ENCODE measurements at regions not wholly inside any gene's neighbourhood (a gene's known extent, or its start where the extent isn't known, plus 50 kb on each side); places are given as distances from the start of the nearest gene placed in this dataset.

- H3K4me3 Mint-ChIP-seq, result no peak overlapping the region
- H3K27ac Mint-ChIP-seq, result no peak overlapping the region
- H3K9me3 Mint-ChIP-seq, result no peaks in the 10 kb centered on the region
- DNase-seq (ENCODE audit: low spot score in 2 of 2) (no peak), ATAC-seq (peak; percentile 36)
- H3K36me3 Mint-ChIP-seq, result no peaks in the 10 kb centered on the region
- H3K4me1 Mint-ChIP-seq, result no peaks in the 10 kb centered on the region
These were observed 91.6 kb downstream of the TMX3 start for GRCh38 chr18:68623342-68623741.

- no peak overlapping the region for H3K4me3 Mint-ChIP-seq
- H3K4me1 Mint-ChIP-seq, result no peaks in the 10 kb centered on the region
- H3K9me3 Mint-ChIP-seq, result no peaks in the 10 kb centered on the region
- no peak for DNase-seq (ENCODE audit: low spot score in 2 of 2)
- no peaks in the 10 kb centered on the region for H3K36me3 Mint-ChIP-seq
- no peak for ATAC-seq
- no peak overlapping the region for H3K27ac Mint-ChIP-seq
These were observed 103.6 kb downstream of the TMX3 start for GRCh38 chr18:68611311-68611710.

- Mint-ChIP-seq H3K4me1 (no peaks in the 10 kb centered on the region), H3K4me3 (no peak overlapping the region), H3K9me3 (no peaks in the 10 kb centered on the region), H3K27ac (no peak overlapping the region), H3K36me3 (no peaks in the 10 kb centered on the region)
- ATAC-seq (no peak), DNase-seq (ENCODE audit: low spot score in 2 of 2) (no peak)
These were observed 105.9 kb downstream of the TMX3 start for GRCh38 chr18:68608851-68609490.

DNA sequence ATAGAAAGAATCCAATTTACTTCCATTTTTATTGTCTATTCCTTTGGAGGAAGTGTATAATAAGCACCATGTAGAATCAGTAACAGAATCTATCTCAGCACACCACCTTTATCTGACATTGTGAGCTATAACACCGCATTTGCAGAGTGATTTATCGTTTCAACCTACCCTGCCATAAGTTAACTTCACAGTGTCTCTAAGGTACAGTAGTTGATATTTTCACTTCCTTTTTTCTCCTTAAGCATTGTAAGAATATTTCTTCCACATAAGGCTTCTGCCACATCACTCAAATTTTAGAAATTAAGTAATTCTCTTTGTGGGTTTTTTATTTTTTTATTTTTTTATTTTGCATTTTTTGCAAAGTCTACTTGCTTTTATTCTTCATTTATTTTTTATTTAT lies 107.1 kb downstream of the TMX3 start:
- no peaks in the 10 kb centered on the region for H3K9me3 Mint-ChIP-seq
- H3K4me1 Mint-ChIP-seq, result no peaks in the 10 kb centered on the region
- ATAC-seq, result no peak
- DNase-seq (ENCODE audit: low spot score in 2 of 2), result no peak
- H3K27ac Mint-ChIP-seq, result no peak overlapping the region
- no peaks in the 10 kb centered on the region for H3K36me3 Mint-ChIP-seq
- no peak overlapping the region for H3K4me3 Mint-ChIP-seq

GRCh38 chr18:68604256-68604655 lies 110.7 kb downstream of the TMX3 start:
- Mint-ChIP-seq H3K4me1 (no peaks in the 10 kb centered on the region), H3K4me3 (no peak overlapping the region), H3K36me3 (no peaks in the 10 kb centered on the region), H3K9me3 (no peaks in the 10 kb centered on the region), H3K27ac (no peak overlapping the region)
- no peak for DNase-seq (ENCODE audit: low spot score in 2 of 2)
- no peak for ATAC-seq

GRCh38 chr18:68596016-68596415 lies 118.9 kb downstream of the TMX3 start:
- DNase-seq (ENCODE audit: low spot score in 2 of 2) (no peak), ATAC-seq (no peak)
- H3K4me1 Mint-ChIP-seq, result no peaks in the 10 kb centered on the region
- no peak overlapping the region for H3K4me3 Mint-ChIP-seq
- H3K27ac Mint-ChIP-seq, result no peak overlapping the region
- no peaks in the 10 kb centered on the region for H3K9me3 Mint-ChIP-seq
- no peaks in the 10 kb centered on the region for H3K36me3 Mint-ChIP-seq

DNA sequence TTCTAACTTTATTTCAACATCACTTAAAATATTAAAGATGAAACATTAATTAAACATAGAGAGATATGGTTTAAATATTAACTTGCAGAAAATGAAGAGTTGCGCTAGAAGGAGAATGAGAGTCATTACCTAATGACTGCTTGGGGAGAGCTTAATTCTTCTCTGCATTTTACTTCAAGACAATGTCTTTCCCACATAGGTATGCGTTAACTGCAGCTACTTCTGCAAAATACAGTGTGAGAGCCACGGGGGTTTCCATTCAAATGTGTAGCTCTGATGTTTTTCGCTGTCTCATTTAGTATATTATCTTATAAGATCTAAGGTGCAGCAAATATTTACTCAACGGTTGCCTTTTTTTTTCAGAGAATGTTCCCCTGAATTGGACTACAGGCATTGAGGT lies 126.7 kb downstream of the TMX3 start:
- Mint-ChIP-seq H3K9me3 (no peaks in the 10 kb centered on the region), H3K4me1 (no peaks in the 10 kb centered on the region), H3K27ac (no peak overlapping the region), H3K36me3 (no peaks in the 10 kb centered on the region), H3K4me3 (no peak overlapping the region)
- ATAC-seq (no peak), DNase-seq (ENCODE audit: low spot score in 2 of 2) (no peak)

DNA sequence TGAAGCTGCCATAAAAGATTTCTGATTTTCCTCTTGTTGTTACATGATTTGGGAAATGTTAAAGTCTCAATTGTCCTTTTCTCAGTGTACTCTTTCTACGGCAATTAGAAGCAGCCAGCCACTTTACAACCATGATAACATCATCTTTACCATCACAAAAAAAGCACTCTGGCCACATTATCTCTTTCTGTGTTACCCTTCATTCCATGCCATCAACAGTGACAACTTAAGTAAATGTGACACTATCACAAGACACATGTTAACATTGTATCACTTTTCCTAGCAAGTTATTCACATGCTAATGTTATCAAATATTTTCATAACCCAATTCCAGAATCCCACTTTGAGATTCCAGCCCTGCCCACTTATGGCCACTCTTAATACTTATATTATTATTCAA lies 131.2 kb downstream of the TMX3 start:
- DNase-seq (ENCODE audit: low spot score in 2 of 2), result no peak
- H3K36me3 Mint-ChIP-seq, result no peaks in the 10 kb centered on the region
- ATAC-seq, result no peak
- no peaks in the 10 kb centered on the region for H3K9me3 Mint-ChIP-seq
- H3K4me1 Mint-ChIP-seq, result no peaks in the 10 kb centered on the region
- no peak overlapping the region for H3K4me3 Mint-ChIP-seq
- no peak overlapping the region for H3K27ac Mint-ChIP-seq

- H3K4me1 Mint-ChIP-seq, result no peaks in the 10 kb centered on the region
- no peak overlapping the region for H3K4me3 Mint-ChIP-seq
- H3K9me3 Mint-ChIP-seq, result no peaks in the 10 kb centered on the region
- no peaks in the 10 kb centered on the region for H3K36me3 Mint-ChIP-seq
- DNase-seq (ENCODE audit: low spot score in 2 of 2), result no peak
- no peak for ATAC-seq
- no peak overlapping the region for H3K27ac Mint-ChIP-seq
These were observed 140.6 kb downstream of the TMX3 start for GRCh38 chr18:68574311-68574710.

DNA sequence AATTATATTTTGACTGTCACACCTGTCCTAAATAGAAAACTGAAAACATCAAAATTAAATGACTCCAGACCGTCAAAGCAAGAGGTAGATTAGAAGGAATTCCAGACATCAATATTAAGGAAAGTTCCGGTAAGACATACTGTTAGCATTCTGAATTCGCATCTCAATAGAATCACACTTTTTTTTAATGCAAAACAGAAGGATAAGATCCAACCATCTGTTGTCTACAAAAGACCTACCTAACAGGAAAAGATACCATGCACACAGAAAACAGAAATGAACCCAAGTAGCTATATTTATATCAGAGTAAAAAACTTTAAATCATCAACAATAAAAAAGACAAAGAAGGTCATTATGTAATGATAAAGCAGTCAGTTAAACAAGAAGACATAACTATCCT lies 145.0 kb downstream of the TMX3 start:
- H3K27ac Mint-ChIP-seq, result no peak overlapping the region
- no peak overlapping the region for H3K4me3 Mint-ChIP-seq
- no peak for ATAC-seq
- no peaks in the 10 kb centered on the region for H3K9me3 Mint-ChIP-seq
- H3K36me3 Mint-ChIP-seq, result no peaks in the 10 kb centered on the region
- no peaks in the 10 kb centered on the region for H3K4me1 Mint-ChIP-seq
- no peak for DNase-seq (ENCODE audit: low spot score in 2 of 2)

GRCh38 chr18:68568364-68569155 lies 146.3 kb downstream of the TMX3 start:
- DNase-seq (ENCODE audit: low spot score in 2 of 2), result no peak
- no peaks in the 10 kb centered on the region for H3K36me3 Mint-ChIP-seq
- H3K9me3 Mint-ChIP-seq, result no peaks in the 10 kb centered on the region
- ATAC-seq, result no peak
- no peak overlapping the region for H3K4me3 Mint-ChIP-seq
- no peaks in the 10 kb centered on the region for H3K4me1 Mint-ChIP-seq
- no peak overlapping the region for H3K27ac Mint-ChIP-seq

DNA sequence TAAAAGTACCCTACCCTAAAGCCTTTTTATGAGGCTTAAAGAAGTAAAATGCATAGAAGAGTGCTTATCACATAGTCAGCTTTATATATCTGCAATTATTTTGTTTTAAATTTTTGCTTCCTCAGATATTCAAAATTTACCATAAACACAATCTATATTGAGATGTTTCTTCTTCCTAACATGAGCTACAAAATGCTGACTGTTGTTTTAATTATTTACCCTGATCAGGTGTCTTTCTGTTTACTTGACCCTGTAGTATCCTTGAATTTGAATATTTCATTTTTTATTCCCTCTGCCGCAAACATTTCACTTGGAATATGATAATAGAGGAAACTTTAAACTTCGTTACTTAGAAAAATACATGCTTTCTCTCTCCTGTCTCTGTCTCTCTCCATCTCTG lies 147.9 kb downstream of the TMX3 start:
- Mint-ChIP-seq H3K4me3 (no peak overlapping the region), H3K9me3 (no peaks in the 10 kb centered on the region), H3K27ac (no peak overlapping the region), H3K36me3 (no peaks in the 10 kb centered on the region), H3K4me1 (no peaks in the 10 kb centered on the region)
- no peak for ATAC-seq
- DNase-seq (ENCODE audit: low spot score in 2 of 2), result no peak

DNA sequence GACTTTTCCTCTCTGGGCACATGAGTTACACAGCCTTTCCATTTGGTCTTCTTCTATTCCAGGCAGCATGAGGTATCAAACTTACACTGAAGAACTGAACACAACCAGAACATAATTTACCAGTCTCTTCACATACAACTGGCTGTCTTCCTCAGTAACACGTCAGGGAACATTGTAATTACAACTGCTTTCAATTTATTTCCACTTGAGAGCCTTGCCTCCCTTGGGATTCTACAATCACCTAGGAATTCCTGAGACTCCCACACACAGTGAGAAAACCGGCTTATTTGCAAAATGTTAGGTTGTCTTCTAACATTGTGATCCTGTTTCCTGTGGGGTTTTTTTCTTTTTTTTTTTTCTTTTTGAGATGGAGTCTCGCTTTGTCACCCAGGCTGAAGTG lies 149.9 kb downstream of the TMX3 start:
- no peak overlapping the region for H3K4me3 Mint-ChIP-seq
- H3K36me3 Mint-ChIP-seq, result no peaks in the 10 kb centered on the region
- no peak for ATAC-seq
- H3K9me3 Mint-ChIP-seq, result no peaks in the 10 kb centered on the region
- no peak overlapping the region for H3K27ac Mint-ChIP-seq
- no peaks in the 10 kb centered on the region for H3K4me1 Mint-ChIP-seq
- no peak for DNase-seq (ENCODE audit: low spot score in 2 of 2)

GRCh38 chr18:68564351-68564750 lies 150.6 kb downstream of the TMX3 start:
- no peak for DNase-seq (ENCODE audit: low spot score in 2 of 2)

GRCh38 chr18:68560128-68560527 lies 154.8 kb downstream of the TMX3 start:
- Mint-ChIP-seq H3K4me1 (no peaks in the 10 kb centered on the region), H3K9me3 (no peaks in the 10 kb centered on the region), H3K4me3 (no peak overlapping the region), H3K27ac (no peak overlapping the region), H3K36me3 (no peaks in the 10 kb centered on the region)
- DNase-seq (ENCODE audit: low spot score in 2 of 2), result no peak
- no peak for ATAC-seq

More at GRCh38 chr18:68564351-68564750, 150.6 kb downstream of the TMX3 start:
- Mint-ChIP-seq H3K4me1 (no peaks in the 10 kb centered on the region), H3K9me3 (no peaks in the 10 kb centered on the region), H3K4me3 (no peak overlapping the region), H3K36me3 (no peaks in the 10 kb centered on the region), H3K27ac (no peak overlapping the region)
- no peak for ATAC-seq

- no peak for ATAC-seq
- Mint-ChIP-seq H3K9me3 (no peaks in the 10 kb centered on the region), H3K4me1 (no peaks in the 10 kb centered on the region), H3K36me3 (no peaks in the 10 kb centered on the region), H3K27ac (no peak overlapping the region), H3K4me3 (no peak overlapping the region)
- DNase-seq (ENCODE audit: low spot score in 2 of 2), result no peak
These were observed 157.7 kb downstream of the TMX3 start for GRCh38 chr18:68557183-68557582.
